Stimulated activated CD4-positive, alpha-beta T cell treated with anti-CD3 and anti-CD28 coated beads, Interleukin-2, amount 100 ng/mL, for 24 hours (primary cell): ENCODE measurements at regions not wholly inside any gene's neighbourhood (a gene's known extent, or its start where the extent isn't known, plus 50 kb on each side); places are given as distances from the start of the nearest gene placed in this dataset.
"Not testable (repeated sequence)": the region's sequence is repeated elsewhere in the genome, so short reads cannot be mapped to it uniquely, and the experiment has no call there.

Experiments
- DNase-seq, 2 donors: peaks; one replicate each; pipeline ENCODE4 v3.0.0-alpha.2; 2020

DNA sequence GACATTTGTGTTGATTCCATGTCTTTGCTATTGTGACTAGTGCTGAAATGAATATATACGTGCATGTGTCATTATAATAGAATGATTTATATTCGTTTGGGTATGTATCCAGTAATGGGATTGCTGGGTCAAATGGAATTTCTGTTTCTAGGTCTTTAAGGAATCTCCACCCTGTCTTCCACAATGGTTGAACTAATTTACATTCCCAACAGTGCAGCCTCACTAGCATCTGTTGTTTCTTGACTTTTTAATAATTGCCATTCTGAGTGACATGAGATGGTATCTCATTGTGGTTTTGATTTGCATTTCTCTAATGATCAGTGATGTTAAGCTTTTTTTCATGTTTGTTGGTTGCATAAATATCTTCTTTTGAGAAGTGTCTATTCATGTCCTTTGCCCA lies 291.2 kb downstream of the FAT4 start:
- not testable (repeated sequence) for DNase-seq

DNA sequence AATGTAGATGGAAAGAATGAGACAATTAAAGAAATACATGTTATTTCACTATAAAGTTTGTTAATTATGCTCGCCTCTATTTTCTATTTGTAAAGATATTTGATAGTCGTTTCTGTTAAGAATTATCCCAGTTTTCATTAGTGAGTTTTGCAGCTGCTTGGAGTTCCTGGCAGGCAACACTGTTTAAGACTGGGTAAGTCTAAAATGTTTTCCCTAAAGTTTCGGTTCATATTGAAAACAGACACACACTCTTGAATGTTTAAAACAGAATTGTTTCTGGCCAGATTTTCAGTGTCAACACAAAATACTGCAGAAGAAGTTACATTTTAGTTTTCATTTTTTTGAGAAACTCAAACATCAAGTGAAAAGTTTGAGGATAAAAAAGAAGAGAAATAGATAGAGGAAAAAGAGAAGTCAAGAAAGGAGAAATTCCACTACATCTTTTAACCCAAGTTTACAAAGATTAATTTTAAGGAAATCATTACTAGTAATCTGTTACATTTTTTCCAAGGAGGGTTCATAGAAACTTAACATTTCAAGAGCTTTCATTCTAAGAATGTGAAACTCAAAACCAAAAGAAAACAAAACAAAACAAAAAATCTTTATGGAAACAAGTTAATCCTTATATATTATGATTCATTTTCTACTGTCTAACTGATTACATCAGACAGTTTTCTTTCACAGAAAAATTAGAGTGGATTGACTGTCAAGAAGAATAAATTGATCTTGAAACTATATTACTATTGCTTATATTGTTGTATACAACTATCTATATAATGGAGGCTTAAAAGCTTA lies 305.5 kb downstream of the FAT4 start:
- no peak for DNase-seq

DNA sequence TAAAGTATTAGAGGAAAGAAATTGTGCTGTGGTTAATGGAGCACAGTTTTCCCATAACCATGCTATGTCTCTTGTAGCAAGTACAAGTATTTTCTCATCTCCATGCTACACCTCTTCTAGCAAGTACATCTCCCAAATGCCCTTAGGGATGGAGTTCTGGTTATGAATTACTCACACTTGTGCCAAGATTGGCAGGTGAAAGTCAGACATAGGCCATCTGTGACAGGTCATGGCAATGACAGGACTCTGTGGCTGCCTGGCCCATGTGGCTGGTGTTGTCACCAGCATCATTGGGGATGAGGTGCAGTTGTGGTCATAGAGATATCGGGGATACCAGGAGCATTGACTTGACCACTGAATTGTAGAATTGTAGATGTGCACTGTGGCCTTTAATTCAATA lies 310.2 kb downstream of the FAT4 start:
- DNase-seq: no peak

DNA sequence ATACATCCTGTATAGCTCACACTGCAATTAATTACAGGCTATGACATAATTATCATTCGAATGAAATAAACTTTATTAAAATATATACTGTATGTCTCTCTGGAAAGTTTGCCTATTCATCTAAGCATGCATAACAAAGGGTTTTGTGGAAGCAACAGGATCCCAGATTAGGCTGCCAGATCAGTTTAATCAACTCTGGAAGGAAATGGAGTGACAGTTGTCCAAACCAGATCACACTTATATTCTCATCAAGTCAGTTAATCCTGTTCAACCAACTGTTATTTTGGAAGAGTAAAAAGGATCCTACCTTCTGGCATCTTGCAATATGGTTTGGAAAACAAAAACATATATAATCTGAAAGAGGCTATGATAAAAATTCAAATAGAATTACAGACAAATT lies 312.2 kb downstream of the FAT4 start:
- DNase-seq: no peak

DNA sequence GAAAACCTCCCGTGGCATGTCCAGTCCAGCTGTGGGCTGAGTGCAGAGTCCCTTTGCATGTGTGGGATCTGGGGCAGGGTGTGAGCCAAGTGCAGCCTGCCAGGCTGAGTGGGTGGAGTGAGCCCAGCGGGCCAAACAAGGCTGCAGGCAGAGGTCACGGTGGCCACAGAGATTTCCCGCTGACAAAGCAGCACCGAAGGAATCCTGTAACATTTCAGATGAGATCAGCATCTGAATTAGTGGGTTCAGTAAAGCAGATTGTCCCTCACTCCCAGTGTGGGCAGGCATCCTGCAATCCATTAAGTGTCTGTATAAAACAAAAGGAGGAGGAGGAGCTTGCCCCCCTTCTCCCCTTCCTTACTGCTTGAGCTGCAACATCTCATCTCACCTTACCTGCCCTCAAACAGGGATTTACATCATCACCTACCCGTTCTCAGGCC lies 324.4 kb downstream of the FAT4 start:
- DNase-seq: no peak

DNA sequence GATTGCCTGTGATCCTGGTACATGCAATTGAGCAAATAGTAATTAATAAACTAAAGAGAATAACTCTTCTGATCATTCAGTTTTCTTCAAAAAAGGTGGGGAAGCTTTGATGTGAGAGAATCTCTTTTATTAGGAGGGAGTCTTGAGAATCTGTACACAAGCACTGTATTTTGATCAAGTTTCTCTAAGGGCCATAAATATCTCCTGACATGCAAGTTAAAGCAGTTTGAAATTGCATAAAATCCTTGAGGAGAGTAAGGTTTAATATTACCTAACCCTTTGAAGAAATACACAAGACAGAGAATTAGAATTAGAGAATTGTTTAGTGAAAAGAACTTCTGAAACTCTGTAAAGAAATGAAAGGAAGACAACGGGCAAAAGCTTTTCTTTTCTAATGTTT lies 326.9 kb downstream of the FAT4 start:
- DNase-seq: no peak

DNA sequence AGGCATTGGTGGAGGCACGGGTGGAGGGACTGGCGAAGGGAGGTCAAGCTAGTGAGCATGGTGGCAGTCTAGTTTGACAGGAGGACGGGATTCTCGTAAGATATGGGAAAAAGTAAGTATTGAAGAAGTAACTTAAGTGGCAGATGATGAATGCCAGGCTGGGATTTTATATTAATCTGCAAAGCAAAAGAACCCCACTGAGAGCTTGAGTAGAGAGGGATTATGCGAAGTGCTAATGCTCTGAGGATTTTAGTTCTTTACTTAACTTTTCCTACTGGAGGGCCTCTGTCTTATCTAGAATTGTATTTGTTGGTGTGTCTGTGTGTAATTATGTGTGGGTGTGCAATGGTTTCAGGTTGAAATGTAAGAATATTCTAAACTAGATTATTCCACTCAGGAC lies 327.9 kb downstream of the FAT4 start:
- no peak for DNase-seq

DNA sequence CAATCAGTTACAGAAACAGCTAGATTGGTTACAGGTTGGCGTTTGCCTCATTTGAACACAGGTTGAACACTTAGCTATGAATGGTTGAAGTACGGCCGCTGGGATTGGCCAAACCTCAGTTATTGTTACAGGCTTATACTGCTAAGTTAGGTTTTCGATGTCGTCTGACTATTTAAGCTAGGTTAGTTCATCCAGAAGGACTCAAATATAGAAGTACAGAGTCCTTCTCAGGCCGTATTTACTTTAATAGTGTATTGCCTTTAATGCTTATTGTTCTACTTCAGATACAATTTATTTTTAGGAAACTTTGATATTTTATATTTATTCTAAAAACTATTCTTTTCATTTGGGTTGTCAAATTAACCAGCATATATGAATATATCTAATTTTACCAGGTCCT lies 334.7 kb downstream of the FAT4 start:
- DNase-seq: no peak

DNA sequence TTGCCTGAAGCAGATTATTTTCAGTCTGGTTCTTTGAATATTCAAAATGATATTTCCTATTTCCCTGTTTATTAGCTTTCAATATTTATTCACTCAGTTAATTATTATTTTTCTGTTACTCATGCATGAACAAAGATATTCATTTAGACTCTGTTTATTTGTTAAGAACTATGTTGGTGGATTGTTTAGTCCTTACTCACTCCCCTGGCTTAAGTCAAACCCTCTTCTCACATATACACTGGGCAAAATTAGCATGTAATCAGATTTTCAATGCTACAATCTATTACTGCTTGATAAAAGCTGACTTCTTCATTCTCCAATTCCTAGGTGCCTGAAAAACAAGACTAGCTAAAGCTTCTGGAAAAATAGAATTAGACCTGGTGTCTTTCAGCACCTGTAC lies 335.8 kb downstream of the FAT4 start:
- no peak for DNase-seq

DNA sequence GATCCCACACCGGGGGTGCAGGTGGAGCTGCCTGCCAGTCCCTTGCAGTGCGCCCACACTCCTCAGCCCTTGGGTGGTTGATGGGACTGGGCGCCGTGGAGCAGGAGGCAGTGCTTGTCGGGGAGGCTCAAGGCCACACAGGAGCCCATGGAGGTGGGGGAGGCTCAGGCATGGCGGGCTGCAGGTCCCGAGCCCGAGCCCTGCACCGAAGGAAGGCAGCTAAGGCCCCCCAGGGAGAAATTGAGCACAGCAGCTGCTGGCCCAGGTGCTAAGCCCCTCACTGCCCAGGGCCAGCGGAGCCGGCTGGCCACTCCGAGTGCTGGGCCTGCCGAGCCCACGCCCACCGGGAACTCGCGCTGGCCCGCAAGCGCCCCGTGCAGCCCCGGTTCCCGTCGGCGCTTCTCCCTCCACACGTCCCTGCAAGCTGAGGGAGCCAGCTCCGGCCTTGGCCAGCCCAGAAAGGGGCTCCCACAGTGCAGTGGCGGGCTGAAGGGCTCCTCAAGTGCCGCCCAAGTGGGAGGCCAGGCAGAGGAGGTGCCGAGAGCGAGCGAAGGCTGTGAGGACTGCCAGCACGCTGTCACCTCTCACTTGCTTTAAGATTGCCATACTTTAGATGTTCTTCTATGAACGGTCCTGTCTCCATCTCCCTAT lies 337.1 kb downstream of the FAT4 start:
- DNase-seq: not testable (repeated sequence)

DNA sequence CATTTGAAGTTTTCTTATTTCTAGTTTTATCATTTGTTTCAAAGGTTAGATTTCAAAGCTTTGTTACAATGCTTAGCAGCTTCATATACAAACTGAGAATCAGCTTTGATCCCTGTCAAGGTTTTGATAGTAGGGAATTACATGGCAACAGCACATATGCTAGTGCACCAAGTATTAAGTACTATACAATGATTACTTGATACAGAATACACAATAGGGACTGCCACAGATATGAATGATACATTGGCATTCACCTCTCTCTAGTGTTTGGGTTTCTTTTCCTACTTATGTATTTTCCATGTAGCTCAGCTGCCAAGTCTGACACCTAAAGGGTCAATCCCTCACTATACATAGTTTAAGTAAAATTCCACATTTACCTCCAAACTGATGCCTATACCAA lies 344.0 kb downstream of the FAT4 start:
- DNase-seq: no peak

DNA sequence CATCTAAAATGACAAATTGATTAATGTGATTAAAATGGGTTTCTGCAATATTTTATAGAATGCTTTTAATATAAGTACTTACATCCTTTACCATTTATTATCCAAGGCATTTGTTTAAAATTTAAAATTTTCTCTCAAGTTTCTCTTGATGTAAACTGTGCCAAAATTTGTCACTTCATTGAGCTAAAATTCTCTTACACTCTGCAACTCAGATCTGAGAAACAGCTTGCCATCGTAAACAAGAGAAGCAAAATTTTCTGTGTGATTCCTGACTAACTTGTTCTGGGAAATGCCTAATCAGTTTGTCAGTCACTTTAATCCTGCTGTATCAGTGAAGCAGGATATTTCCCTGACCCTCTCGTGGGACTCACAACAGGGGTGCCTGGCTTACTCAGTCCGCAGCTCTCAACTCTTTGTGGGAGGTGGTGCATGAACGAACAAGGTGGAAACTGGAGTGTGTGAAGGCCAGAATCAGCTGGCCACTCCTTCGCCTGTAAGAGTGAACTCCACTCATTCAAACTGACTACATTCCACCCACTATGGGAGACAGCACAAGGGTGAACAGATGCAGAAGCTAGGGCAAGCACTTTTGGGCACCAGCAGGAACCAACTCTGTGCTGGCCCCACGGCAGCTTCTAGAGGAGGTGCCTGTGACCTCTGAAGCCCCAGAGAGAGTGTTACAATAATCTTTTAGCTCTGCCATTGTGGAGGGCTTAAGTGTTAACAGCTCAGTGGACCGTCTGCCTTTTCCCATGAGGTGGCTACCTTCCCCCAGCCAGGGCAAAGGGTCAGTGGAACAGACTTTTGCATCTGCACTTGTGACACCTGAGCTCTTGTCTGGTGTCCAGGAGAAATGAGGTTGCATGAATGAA lies 349.4 kb downstream of the FAT4 start:
- DNase-seq: no peak

DNA sequence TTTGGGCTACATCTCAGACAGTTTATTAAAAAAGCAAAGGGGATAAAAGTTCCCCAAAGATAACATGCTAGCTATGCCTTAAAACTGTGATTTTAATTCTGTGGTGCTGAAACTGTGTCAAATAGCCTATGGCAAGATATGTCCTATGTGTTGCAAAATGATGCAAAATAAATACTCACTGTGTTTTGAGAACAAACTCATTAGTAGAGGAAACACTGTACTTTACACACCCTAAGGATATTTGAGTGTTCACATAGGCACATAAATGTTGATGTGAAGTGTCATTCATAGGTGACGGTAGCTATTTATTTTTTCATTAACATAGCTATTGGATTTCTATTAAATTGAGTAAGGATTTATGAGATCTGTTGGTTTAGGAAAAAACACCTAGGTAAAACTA lies 351.9 kb downstream of the FAT4 start:
- DNase-seq: no peak

DNA sequence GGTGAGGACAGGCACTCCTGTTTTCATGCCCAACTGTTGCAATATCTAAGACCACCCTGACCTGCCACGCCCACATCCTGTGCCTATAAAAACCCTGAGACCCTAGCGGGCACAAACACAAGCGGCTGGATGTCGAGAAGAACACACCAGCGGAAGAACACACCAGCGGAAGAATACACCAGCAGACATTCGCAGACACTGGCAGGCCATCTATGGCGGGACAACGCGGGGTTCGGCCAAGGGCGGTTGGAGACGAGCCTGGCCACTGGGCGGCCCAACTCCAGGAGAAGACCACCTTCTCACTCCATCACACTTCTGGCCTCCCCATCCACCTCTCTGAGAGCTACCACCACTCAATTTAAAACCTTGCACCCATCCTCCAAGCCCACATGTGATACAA lies 361.4 kb downstream of the FAT4 start:
- no peak for DNase-seq

DNA sequence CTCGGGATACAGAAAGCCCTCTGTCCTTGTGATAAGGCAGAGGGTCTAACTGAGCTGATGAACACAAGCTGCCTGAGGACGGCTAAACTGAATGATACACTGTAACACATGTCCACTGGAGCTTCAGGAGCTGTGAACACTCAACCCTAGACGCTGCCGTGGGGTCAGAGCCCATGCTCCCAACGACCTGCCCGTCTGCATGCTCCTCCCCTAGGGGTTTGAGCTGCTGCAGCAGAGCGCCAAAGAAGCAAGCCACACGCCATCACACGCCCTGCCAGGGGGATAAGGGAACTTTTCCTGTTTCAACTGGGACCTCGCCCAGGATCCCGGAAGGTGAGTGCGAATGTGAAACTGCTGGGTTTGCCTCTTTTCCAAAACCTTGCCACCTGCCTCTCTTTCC lies 361.8 kb downstream of the FAT4 start:
- no peak for DNase-seq

DNA sequence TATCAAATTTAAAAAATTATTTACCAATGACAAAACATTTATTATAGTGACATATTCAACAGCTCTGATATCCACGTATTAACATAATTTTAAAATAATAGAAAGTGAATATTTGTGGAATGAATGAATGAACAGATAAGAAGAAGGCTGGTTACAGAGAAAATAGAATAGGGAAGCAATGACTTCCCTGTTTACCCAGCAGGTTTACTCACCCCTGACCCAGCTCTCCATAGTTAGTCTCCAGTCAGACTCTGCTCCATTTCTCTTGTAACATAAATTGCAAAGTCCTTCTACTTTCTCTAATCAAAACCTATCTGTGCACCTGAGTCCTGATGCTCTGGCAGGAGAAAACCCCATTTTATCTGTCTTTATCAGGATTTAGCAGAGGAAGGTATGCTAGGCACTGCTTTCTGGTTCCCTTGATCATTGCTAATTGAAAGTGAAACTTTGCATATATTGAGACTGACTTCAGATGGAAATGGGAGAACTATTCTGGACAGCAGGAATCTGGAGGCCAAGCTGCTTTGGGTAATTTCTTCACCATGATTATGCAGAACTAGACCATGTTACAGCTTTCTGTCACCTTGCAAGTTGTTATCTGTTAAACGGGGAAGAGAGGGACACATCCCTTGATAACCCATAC lies 363.0 kb downstream of the FAT4 start:
- DNase-seq: no peak

DNA sequence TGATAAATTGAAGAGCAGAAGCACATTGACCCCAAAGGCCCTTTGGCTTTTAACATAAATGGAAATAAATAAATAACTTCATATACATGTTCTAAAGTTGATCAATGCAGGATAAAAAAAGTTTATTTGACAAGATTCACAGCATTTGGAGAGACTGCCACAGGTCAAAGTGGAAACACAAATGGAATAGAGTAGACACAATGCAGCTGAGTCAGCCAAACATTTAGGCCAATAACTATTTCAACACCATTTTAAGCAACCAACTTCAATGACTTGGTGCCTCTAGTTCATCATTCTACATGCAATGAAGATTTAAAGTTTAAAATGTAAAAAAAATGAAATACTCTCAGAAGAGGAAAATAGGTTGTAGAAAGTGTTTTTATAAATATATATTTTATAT lies 365.2 kb downstream of the FAT4 start:
- DNase-seq: no peak

DNA sequence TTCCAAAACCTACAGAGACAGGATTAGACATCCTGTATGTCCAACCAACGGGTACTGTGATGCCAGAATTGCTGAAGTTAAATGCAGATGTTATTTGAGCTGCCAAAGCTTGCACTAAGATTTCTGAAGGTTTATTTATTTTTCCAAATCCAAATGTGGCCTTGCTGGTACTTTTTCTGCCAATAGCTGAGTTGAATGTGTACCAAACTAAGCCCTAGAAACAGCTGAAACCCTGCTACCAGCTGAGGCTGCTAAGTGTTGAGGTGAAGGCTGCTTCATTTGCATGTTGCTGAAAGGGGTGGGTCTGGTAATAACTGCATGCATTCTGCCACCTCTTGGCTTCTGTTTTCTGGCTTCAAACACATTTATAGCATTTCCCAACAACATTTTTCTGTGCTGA lies 366.5 kb downstream of the FAT4 start:
- DNase-seq: no peak

DNA sequence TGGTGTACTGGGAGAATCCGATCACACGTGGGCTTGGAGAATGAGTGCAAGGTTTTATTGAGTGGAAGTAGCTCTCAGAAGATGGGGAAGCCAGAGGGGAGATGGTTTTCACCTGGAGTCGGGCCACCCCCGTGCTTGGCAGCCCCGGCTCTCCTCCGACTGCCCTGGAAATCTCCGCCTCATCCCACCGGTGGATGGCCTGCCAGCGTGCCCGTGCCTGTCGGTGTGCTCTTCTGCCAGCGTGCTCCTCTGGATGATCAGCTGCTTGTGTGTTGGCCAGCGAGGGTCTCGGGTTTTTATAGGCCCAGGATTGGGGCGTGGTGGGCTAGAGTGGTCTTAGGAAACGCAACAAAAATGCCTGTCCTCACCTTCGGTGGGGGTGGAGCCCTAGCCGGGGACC lies 368.0 kb downstream of the FAT4 start:
- no peak for DNase-seq

DNA sequence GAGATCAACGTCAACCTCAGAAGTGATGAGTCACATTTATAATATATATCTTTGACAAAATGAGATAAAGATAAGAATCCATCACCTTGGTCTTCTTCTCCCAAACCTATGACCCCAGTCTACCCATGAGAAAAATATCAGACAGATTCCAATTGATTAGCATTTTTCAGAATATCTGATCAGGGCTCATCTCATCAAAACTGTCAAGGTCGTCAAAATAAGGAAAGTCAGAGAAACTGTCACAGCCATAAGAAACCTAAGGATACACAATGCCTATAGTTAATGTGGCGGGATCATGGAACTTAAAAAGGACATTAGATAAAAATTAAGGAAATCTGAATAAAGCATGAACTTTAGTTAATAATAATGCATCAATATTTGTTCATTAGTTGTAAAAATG lies 374.1 kb downstream of the FAT4 start:
- no peak for DNase-seq

DNA sequence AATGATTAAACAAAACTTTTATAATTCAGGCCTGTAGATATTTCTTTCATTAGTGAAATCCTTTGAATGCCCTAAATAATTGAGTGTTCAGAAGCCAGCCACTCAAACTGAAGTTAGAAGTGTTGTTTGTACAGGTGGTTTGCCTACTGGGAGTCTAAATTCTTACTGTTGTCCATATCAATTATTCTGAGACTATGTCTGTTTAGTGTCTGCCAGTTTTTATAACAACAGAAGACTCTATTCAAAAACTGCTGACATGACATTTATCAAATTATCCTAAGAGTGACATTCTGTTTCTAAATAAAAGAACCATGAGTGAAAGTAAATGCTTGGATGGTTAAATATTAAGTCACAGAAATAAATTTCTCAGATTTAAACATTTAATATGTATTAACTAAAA lies 375.1 kb downstream of the FAT4 start:
- DNase-seq: no peak

DNA sequence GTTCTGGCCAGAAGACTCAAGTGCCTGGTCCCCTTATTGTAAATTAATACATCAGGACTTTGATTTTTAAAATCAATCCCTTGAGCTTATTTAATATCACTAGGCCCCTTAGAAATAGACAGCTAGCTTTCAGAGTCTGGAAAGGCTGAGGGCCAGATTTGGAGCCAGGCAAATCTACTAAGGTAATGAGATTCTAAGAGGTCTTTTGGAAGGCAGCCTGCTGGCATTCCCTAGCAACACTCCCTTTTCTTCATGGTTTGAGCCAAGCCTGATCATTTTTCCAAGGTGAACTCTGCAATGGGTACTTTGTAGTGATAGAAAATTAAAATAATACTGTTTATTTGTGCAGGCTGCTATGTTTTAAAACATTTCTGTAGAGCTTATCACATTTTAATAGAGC lies 378.5 kb downstream of the FAT4 start:
- no peak for DNase-seq

DNA sequence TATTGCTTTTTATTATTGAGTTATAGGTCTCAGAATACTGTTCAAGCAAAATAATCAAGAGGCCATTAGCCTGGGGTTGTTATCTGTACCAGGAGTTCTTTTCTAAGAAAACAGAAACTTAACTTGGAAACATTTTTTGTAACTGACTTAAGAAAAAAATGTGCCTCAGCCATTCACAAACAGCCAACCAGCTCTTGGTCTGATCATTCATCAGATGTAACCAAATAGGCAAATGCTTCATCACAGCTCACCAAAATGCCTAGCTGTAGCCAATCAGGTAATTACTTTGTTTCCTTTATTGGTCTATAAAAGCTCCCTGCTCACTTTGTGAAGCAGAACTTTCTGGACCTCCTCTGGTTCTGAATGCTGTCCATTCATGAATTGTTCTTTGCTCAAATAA lies 387.7 kb downstream of the FAT4 start:
- DNase-seq: no peak
